NCI-H2081 treated with DMSO at 0.1 percent for 48 hours (cell line): ENCODE measurements at regions not wholly inside any gene's neighbourhood (a gene's known extent, or its start where the extent isn't known, plus 50 kb on each side); places are given as distances from the start of the nearest gene placed in this dataset.

Source experiments
- DNase-seq: peaks from one replicate; lab custom pipeline; 2025; lab: John Stamatoyannopoulos, UW

DNA sequence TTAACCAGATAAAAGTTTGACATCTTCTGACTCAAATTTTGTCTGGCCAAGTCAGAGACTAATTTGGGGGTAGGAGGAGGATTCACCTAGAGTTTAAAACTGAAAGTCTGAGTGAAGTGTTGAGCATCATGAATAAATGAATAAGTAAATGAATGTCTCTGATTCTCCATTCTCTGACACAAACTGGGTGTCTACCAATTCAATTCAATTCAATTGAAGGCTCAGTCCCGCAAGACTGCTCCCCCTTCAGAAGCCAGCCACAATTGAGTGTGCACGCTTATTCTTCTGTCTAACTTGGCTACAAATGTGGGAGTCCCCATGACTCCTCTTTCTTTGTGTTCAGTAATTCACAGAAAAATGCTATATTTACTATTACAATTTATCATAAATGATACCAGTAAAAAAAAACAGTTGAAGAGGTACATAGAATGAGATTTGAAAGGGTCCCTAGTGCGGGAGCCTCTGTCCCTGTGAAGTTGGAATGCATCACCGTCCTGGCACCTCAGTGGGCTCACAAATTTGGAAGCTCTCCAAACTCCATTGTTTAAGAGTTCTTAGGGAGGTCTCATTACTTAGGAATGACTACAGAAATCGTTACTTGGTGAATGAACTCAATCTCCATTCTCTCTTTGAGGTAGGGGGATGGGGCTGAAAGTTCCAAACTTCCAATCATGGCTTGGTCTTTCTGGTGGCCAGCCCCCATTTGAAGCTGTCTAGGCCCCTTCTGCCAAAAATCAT lies 243.7 kb upstream of the PHYHIPL start:
- DNase-seq, result no peak

DNA sequence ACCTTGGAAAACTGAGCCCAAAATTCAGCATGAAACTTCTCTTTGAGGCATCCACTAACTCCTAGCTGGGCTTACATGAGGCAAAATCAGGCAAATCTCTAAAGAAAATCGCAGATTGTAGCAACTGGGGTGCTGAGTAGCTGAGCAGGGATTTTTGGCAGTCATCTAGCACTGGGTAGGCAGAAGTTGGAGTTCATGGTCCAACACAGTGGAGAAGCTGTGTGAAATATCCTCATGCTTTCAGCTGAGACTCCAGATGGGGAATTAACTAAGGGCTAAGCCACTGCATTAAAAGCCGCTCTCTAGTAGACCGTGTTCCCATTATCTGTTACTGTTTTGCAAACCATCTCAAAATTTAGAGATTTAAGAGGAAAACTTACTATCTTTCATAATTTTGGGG lies 240.1 kb upstream of the PHYHIPL start:
- no peak for DNase-seq

DNA sequence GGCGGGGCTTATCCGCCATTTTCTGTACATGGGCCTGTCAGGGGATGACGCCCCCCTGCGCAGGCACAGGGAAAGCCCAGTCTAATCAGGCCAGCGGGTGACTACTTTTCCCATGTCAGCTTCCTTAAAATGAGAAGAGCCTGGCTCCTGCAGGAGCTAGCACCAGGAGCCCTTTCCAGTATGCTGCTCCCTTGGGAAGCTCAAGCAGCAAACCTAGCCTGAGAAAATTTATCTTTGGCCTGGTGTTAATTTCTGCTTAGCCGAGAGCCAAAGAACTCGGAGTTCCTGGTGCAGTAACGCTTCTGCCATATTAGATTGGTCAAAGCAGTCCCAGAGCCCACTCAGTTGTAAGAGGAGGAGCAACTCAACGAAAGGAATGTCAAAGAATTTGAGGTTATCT lies 239.0 kb upstream of the PHYHIPL start:
- DNase-seq, result no peak

DNA sequence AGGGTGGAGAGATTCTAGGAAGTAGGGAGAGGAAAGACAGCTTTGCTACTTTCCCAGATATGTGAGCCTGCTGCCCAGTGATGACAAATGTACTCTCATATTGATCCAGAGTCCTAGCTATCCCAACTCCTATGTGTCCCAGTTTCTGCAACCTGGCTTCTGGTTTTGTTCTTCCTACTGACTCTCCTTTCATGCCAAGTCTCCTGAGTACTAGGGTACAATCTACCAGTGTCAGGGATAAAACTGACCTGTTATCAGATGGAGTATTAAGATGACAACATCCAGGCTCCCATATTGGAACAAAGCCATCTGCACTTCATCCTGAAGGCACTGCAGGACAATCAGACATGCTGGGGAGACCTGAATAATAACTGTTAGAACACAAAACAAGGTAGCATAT lies 233.7 kb upstream of the PHYHIPL start:
- no peak for DNase-seq

DNA sequence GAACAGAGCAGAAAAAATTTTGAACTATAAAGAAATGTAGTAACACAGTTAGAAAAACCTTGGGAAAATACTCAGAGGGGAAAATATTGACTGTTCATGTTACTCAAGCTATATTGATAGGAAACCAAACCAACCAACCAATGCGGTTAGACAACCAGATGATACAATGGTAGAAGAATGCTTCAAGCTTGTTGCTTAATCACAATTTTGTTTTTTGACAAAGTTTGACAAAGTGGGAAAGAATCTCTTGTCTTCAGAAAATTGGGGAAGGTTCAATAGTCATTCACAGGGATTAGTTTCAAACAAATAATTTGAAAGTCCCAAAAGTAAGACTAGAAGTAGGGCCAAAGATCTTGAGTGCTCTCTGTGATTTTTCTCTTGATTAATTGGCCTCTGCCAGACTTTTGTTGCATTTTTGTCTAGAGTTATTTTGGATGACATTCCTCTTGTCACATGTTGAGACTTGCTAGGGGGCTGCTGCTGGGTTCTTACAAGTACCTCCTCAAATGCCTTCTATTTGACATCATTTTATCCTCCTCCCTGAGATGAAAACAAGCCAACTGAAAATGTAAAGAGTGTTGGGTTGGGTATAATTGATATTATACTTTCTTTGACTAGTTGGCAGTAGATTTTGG lies 233.1 kb upstream of the PHYHIPL start:
- no peak for DNase-seq

DNA sequence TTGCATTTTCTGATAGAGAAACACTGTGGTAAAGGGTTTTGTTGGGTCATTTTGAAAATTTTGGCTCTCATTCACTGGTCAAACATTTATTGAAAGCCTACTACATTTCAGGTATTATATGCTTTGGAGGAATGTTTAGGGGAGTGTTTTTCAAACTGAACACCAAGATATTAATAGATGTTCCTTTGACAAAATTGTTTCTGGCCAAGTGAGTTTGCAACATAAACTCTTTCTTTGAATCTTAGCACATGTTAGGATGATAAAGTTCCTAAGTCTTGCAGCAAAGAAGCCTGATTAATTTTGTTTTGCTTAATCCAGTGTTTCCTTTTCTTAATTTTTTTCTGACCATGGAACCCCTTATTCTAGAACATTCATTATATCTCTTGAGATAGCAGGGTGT lies 232.5 kb upstream of the PHYHIPL start:
- DNase-seq, result no peak

DNA sequence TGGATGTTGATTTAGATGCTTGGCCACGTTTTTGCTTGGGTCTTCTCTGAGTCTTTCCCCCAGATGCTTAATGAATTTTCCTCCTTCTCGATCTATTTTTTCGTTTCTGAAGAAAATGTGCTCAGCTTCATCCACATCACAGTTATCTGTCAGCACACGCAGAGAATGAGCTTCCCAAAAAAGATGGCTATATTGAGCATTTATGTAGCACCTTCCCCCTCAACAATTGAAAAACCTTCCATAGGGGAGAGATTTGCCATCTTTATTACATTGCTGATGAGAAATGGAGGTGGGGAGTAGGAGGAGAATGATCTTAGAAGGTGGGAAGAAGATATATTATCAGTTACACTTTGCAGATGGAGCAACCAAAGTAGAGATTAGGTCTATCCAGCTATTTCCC lies 228.1 kb upstream of the PHYHIPL start:
- DNase-seq, result no peak

DNA sequence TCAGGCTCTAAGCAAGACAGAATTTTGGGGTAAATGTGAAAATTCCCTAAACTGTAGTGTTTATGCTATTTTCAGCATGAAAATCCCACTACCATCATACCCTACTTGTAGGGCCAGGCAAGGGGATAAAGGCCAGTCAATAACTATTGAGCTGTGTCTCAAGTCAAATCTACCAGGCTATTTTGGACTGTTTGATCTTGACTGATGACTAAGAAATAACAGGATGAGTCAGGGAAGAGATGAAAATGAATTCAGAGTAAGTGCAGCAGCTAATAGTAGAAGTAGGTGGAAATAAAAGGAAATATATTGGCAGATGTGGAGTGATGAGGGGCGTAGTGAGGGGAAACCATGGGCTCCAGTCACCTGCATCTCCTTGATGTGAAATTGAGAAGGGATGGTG lies 225.8 kb upstream of the PHYHIPL start:
- no peak for DNase-seq

DNA sequence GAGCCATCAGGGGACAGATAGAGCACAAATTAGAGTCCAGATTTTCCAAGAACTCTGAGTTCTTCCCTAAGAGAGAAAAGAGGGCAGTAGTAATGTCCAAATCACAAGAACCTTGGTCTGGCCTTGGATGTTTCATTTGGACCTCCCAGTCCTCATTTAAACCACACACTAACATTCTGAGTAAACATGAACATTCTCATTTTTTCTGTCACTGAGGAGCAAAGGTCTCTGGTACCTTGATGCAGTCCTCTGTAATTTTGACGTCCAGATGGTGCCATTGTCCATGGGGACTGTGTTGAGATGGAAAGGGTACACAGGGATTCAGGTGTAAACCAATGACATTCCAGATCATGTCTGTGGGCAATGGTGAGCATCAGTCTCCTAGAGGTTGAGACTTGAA lies 225.4 kb upstream of the PHYHIPL start:
- DNase-seq, result no peak

DNA sequence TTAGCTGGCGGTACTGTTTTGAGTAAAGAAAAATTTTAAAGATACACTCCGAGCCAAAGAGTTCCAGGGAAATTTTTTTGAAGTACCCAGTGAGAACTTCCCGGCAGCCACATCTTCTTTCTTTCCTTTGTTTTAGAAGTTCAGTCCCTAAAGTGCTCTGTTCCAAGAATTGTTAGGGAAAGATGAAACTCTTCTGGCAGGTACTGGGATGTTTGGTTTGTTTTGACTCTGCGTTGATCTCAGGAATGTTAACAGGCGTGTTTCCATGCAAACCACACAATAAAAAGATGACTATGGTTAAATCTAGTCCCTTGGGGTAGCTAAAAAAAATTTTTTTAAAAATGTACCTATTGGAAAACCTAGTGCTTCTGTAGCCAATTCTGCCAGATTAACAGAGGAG lies 224.7 kb upstream of the PHYHIPL start:
- no peak for DNase-seq

DNA sequence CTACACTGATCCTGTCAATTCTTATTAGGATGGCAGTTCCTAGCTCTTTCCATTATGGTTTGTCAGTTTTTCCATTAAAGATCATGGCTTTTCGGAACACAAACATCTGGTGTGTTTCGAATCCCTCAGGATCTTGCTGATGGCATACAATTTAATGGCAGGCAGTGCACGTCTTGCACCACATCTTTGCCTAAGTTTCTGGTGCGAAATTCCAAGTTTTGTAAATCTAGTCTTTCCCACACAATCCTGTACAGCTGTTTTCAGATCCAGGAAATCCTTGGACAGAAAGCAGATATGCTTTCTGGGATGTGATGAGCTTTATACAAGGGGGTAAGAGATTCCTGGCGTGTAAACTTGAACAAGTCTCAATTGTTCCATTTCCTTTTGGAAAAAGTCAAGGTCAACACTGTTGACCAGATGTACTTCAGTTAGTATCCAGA lies 224.3 kb upstream of the PHYHIPL start:
- DNase-seq, result no peak

DNA sequence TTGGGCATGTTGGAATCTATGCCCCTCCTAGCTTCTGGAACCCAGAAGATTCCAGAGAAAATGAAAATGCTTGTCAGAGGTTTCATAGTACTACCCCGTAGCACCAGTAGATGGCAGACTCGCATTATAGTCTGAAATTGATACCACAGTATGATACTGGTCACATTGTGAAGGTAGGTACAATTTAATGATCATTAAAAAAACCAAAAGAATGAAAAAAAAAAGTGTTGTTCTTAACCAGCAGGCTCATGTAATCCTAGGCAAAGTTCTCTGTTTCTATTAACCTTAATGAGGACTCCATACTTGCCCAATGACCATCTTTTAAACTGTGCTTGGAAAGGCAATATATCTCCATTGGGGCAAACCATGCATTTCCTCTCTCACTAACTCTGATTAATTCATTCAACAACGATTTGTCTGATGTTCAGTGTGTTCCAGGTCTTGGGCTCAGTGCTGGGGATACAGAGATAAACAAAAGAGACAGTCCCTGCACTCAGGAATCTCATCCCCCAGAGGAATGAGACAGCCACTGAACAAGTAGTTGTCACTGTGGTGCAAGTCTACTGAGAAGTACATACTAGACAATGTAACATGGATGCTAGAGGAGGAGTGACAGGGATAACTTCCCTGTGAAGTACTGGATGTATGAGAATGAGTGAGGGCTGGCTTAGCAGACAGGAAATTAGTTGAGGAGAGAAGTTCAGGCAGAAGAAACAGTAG lies 223.5 kb upstream of the PHYHIPL start:
- no peak for DNase-seq

DNA sequence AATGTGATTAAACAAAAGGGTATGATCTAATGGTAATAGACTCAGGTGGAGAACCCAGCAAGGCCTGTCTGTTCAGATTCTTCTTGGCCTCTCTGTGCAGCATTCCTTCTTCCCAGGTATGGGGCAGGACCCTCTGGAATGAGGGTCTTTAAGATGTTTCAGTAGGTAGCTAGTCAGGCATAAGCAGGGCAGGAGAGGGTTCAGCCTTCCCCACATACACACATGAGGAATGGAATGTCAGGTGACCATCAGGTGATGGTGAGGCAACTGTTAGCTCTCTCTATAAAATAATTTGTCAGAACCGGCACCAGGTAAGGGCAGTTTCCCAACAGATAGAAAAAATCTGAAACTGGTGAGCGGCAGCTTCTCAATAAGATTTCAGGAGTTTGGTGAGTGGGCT lies 222.3 kb upstream of the PHYHIPL start:
- DNase-seq, result no peak

DNA sequence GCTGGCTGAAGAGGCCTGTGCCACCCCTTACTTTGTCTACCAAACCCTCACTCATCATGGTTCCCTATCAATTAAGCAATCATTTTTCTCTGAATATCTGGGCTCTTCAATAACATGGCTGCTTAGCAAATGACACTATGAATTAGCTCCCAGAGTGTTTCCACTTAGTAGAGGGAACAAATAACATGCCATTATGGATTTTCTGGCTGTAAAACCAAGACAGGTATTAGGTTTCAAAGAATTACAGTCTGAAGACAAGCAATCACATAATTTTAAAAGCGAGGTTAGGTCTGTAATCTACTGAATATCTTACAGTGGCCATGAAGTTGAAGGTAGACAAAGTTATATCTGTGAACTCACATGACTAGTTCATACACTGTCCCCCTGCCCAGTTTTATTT lies 220.8 kb upstream of the PHYHIPL start:
- no peak for DNase-seq

DNA sequence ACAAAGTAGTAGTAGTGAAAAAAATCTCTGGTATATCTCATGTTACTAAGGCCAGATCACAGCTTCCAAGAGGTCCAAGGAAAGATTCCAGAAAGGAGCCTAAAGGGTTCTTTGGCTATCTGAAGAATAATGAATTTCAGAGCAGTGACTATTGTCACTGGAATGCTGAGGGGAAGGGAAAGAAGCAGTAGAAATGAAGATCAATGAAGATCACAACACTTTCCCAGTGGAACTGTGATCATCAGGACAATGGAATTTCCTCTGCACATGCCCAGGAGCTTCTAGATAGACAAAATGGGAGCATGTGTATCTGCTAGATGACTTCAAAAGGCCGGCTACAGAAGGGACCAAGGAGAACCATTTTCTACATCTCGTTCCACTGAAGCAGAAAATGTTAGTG lies 219.5 kb upstream of the PHYHIPL start:
- DNase-seq, result no peak

DNA sequence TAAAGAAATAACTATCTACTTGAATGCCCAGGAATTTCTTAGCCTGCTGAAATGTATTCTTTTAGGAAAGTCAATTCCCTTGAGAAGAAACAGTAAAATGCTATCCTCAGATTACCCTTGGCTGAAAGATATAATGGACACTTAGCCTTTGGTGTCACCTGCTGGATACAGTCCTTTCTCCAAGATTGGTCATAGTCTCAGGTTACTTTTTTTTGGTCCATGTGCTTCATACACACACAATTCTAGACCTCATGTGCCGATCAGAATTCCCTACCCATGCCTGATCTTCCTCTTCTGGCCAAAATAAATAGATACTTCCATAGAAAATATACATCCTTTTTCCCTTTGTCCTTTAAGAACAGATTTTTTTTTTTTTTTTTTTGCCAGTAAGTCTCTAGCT lies 218.9 kb upstream of the PHYHIPL start:
- no peak for DNase-seq

DNA sequence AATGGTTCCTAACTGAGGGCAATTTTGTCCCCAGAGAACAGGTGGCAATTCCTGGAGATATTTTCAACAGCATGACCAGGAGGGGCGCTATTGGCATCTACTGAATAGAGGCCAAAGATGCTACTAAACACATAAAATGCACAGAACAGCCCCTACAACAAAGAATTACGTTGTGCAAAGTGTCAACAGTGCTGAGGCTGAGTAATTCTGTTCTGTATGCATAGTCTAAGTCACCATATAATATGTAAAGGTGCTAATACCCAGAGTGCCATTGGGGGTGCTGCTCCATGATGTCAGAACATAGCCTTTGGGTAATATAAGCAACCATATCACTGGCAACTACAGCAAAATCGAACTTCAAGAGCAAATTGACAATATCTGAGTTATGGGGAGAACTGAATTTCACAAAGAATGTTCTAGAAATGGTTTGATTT lies 213.3 kb upstream of the PHYHIPL start:
- no peak for DNase-seq

DNA sequence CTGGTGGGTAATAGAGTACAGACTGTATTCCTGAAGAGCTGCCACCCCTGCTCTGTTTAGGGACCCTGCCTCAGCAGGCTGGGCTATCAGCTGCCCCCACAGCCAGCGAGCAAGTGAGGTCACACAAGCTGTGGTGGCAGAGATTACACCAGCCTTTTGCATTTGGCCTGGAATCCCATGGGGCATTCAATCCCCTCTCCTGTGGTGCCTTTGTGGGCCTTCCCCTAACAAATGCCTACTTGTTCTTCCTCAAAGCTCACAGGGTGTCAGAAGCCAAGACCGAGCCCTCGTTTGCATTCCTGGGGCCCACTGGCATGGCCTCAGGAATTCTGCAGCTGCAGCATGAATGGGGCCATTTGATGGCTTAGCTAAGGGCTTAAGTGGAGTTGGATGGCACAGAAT lies 212.7 kb upstream of the PHYHIPL start:
- no peak for DNase-seq

DNA sequence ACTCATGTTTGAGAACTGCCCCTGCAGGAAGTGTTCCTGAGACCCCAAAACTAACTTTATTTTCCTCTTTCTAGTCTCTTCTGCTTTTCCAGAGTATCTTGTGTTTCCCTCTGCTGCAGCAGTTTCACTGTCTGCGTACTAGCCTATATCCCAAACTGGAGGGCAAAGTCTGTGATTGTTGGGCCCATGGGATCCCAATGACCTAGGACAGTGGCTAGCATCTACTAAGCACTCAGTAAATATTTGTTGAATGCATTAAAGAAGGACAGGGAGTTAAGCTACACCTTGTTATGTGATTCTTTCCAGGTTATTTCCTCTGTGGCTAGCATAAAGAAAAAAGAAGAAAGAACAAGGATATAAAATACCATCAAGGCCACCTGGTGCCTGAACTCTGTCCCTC lies 210.6 kb upstream of the PHYHIPL start:
- no peak for DNase-seq

DNA sequence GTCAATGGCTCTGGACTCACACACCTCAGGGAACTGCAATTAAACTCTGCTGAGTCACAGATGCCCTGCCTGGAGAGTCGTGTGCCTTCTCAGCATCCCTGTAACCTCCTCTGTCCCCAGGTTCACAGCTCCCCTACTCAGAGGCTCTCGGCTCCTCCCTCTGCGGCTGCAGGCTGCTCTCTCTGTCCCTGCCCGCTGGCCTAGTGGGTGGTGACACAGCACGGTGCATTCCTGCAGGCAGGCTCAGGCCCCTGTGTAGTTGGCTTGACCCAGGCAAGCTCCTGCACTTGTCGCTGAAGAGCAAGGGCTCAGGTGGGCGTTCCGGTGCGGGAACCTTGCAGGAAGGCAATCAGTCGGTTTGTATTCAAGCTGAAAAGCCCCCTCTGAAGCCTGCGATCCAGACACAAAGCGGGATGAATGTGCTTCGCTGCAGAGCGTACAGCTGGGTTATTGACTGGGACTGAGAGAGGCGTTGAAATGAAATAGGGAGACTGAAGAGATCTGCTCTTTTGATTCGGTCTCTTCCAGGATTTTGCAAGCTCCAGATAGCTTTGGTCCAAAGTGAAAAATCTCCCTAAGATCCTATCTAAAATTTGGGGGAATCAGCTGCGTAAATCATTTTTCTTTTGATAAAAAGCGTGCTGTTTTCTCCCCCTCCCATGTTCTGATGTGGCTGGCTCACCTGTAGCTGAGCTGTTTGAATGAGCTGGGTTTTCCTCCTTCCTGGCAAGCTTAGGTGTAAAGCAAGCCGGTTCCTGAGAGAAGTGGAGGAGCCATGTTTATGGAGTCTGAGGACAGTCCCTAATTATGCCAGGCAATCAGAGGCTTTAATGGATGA lies 208.7 kb upstream of the PHYHIPL start:
- DNase-seq, result no peak

DNA sequence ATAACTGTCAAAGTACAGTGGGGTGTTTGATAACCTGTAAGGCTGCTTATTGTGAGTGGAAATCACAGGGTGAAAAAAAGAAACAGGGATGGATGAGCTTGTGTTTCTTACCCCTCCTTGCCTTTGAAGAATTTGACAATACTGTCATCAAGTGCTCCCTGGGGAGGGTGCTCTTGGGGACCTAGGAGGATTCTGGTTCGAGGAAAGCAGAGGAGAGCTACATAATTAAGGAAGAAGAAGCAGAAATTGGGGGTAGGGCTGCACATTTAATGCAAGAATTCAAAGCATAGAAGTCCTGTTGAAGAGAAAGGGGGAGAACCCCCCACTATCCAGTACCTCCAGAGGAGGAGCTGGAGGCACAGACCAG lies 208.1 kb upstream of the PHYHIPL start:
- no peak for DNase-seq

DNA sequence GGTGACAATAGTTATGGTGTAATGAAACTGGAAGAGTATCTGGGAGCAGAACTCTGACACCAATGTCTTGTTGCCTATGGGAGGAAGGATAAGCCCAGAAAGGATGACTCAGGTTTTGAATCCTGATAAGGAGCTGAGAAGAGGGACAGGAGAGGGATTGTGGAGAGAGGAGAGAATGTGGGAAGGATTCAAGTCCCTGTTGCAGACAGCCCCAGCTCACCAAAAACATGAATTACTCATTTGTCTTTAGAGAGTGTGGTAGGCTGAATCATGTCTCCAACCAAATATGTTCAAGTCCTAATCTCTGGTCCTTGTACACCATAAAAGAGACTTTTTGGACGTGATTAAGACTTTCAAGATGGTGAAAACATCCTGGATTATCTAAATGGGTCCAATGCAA lies 206.9 kb upstream of the PHYHIPL start:
- DNase-seq, result no peak
